Right cardiac atrium (tissue), 5 donors: ENCODE measurements at regions not wholly inside any gene's neighbourhood (a gene's known extent, or its start where the extent isn't known, plus 50 kb on each side); places are given as distances from the start of the nearest gene placed in this dataset.

Experiments
- ATAC-seq, 2 donors: fragments of 200-7000 bp; cut with Tn5 transposase; one replicate each; pipeline versions ENCODE4 v1.8.0 to v1.9.1; 2020; ENCODE audit warnings: moderate library complexity in 2 of 2, mild to moderate bottlenecking in 1 of 2
- DNase-seq, 3 donors: peaks; one replicate each; pipeline ENCODE4 v3.0.0-alpha.2; 2020
- H3K27ac ChIP-seq: one replicate; pipeline ENCODE4 v1.5.1; 2013; ENCODE audit warnings: mild to moderate bottlenecking, low read length, control low read depth, moderate library complexity
- H3K27me3 ChIP-seq: one replicate; pipeline ENCODE4 v1.6.1; 2013; ENCODE audit not compliant: control insufficient read depth, insufficient read depth
- H3K4me1 ChIP-seq: one replicate; pipeline ENCODE4 v1.6.1; 2013; ENCODE audit warnings: low read length; ENCODE audit not compliant: control insufficient read depth, insufficient read depth
- H3K4me3 ChIP-seq: one replicate; pipeline ENCODE4 v1.5.1; 2013; ENCODE audit warnings: low read length, control low read depth
- H3K9me3 ChIP-seq: one replicate; pipeline ENCODE4 v1.6.1; 2013; ENCODE audit warnings: low read length; ENCODE audit not compliant: control insufficient read depth
- WGBS: extraction: QIAGEN DNeasy Blood & Tissue Kit; methylation state at CpG from one replicate; pipeline ENCODE4 v1.1.7; 2013; 5-methylcytosine and 5-hydroxymethylcytosine counted together
- intact Hi-C, 4 donors: fragments of 100-400 bp; cut with DNase I; formaldehyde crosslinking; loops; one replicate each; pipeline versions ENCODE4 v1.11.0 to v1.14.0; 2022 to 2023
- donor health status: healthy with polysubstance abuse.
- donor health status: DM: no; HTN: yes; CAD: no.
- donor health status: DM: no; HTN: no; CAD: no.
- donor health status: DM: no; HTN: yes; CAD: no; lungs with severe emphysema.
- donor health status: DM: yes; HTN: yes; CAD: no.

GRCh38 chr2:121999264-121999663 is 243.8 kb downstream of the TSN start:
- Histone ChIP-seq H3K4me3 (no peak overlapping the region), H3K27me3 (no peaks in the 10 kb centered on the region), H3K4me1 (no peaks in the 10 kb centered on the region), H3K9me3 (no peaks in the 10 kb centered on the region), H3K27ac (no peak overlapping the region)
- intact Hi-C loops: no loop called here
- WGBS: 16% methylated on average over 6 of the region's 6 CpGs
- ATAC-seq: peak; percentile 39 to 61
- no peak for DNase-seq

GRCh38 chr2:122000556-122001340 is 245.3 kb downstream of the TSN start:
- Histone ChIP-seq H3K4me1 (no peaks in the 10 kb centered on the region), H3K27me3 (no peaks in the 10 kb centered on the region), H3K4me3 (no peak overlapping the region), H3K27ac (no peak overlapping the region), H3K9me3 (no peaks in the 10 kb centered on the region)
- DNase-seq (no peak), ATAC-seq (no peak)
- 92% methylated on average over 21 of the region's 21 CpGs for WGBS
- intact Hi-C loops: no loop called here

GRCh38 chr2:122001441-122001874 is 246.0 kb downstream of the TSN start:
- Histone ChIP-seq H3K4me3 (no peak overlapping the region), H3K27ac (no peak overlapping the region), H3K4me1 (no peaks in the 10 kb centered on the region), H3K27me3 (no peaks in the 10 kb centered on the region), H3K9me3 (no peaks in the 10 kb centered on the region)
- intact Hi-C loops: no loop called here
- no peak for ATAC-seq
- DNase-seq: no peak
- WGBS: 80% methylated on average over 7 of the region's 7 CpGs

GRCh38 chr2:122003196-122003940 is 247.9 kb downstream of the TSN start:
- intact Hi-C loops: no loop called here
- no peaks in the 10 kb centered on the region for H3K9me3 ChIP-seq
- H3K27ac ChIP-seq: no peak overlapping the region
- ATAC-seq (no peak), DNase-seq (no peak)
- H3K27me3 ChIP-seq: no peaks in the 10 kb centered on the region
- no peak overlapping the region for H3K4me3 ChIP-seq
- no peaks in the 10 kb centered on the region for H3K4me1 ChIP-seq
- WGBS: 78% methylated on average over 11 of the region's 11 CpGs

GRCh38 chr2:122007126-122007525 is 251.7 kb downstream of the TSN start:
- Histone ChIP-seq H3K27me3 (no peaks in the 10 kb centered on the region), H3K4me1 (no peaks in the 10 kb centered on the region), H3K27ac (no peak overlapping the region), H3K4me3 (no peak overlapping the region), H3K9me3 (no peaks in the 10 kb centered on the region)
- ATAC-seq (no peak), DNase-seq (no peak)
- intact Hi-C loops: no loop called here
- WGBS: 61% methylated on average over 5 of the region's 5 CpGs

GRCh38 chr2:122007577-122007976 is 252.1 kb downstream of the TSN start:
- WGBS: 65% methylated on average over 5 of the region's 5 CpGs
- H3K4me3 ChIP-seq: no peak overlapping the region
- no peaks in the 10 kb centered on the region for H3K27me3 ChIP-seq
- intact Hi-C loops: no loop called here
- no peaks in the 10 kb centered on the region for H3K9me3 ChIP-seq
- ATAC-seq (no peak), DNase-seq (no peak)
- no peaks in the 10 kb centered on the region for H3K4me1 ChIP-seq
- H3K27ac ChIP-seq: no peak overlapping the region

- H3K27ac ChIP-seq: no peak overlapping the region
- H3K4me1 ChIP-seq: no peaks in the 10 kb centered on the region
- H3K27me3 ChIP-seq: no peaks in the 10 kb centered on the region
- ATAC-seq (no peak), DNase-seq (no peak)
- no peaks in the 10 kb centered on the region for H3K9me3 ChIP-seq
- H3K4me3 ChIP-seq: no peak overlapping the region
- WGBS: 39% methylated on average over 3 of the region's 3 CpGs
- intact Hi-C loops: no loop called here
These were observed 254.1 kb downstream of the TSN start for GRCh38 chr2:122009561-122009960.

GRCh38 chr2:122011493-122012270 is 256.2 kb downstream of the TSN start:
- no peak overlapping the region for H3K4me3 ChIP-seq
- no peaks in the 10 kb centered on the region for H3K9me3 ChIP-seq
- intact Hi-C loops: no loop called here
- no peaks in the 10 kb centered on the region for H3K27me3 ChIP-seq
- WGBS: 69% methylated on average over 8 of the region's 8 CpGs
- ATAC-seq: no peak
- H3K4me1 ChIP-seq: no peaks in the 10 kb centered on the region
- no peak overlapping the region for H3K27ac ChIP-seq
- DNase-seq: no peak

GRCh38 chr2:122018736-122019135 is 263.3 kb downstream of the TSN start:
- intact Hi-C loops: no loop called here
- Histone ChIP-seq H3K27ac (no peak overlapping the region), H3K4me1 (no peaks in the 10 kb centered on the region), H3K27me3 (no peaks in the 10 kb centered on the region), H3K9me3 (no peaks in the 10 kb centered on the region), H3K4me3 (no peak overlapping the region)
- no peak for DNase-seq
- ATAC-seq: no peak
- WGBS: 94% methylated on average over 7 of the region's 7 CpGs

GRCh38 chr2:122019724-122020123 is 264.3 kb downstream of the TSN start:
- Histone ChIP-seq H3K27me3 (no peaks in the 10 kb centered on the region), H3K4me3 (no peak overlapping the region), H3K27ac (no peak overlapping the region), H3K4me1 (no peaks in the 10 kb centered on the region), H3K9me3 (no peaks in the 10 kb centered on the region)
- DNase-seq (no peak), ATAC-seq (no peak)
- 21% methylated on average over 7 of the region's 7 CpGs for whole genome bisulfite sequencing
- intact Hi-C loops: no loop called here

- ATAC-seq (no peak), DNase-seq (no peak)
- Histone ChIP-seq H3K4me1 (no peaks in the 10 kb centered on the region), H3K9me3 (no peaks in the 10 kb centered on the region), H3K4me3 (no peak overlapping the region), H3K27me3 (no peaks in the 10 kb centered on the region), H3K27ac (no peak overlapping the region)
- intact Hi-C loops: no loop called here
- 71% methylated on average over 5 of the region's 5 CpGs for WGBS
These were observed 264.9 kb downstream of the TSN start for GRCh38 chr2:122020377-122020776.
